ENCODE measurements at regions not wholly inside any gene's neighbourhood (a gene's known extent, or its start where the extent isn't known, plus 50 kb on each side); places are given as distances from the start of the nearest gene placed in this dataset.
"Not testable (repeated sequence)": the region's sequence is repeated elsewhere in the genome, so short reads cannot be mapped to it uniquely, and the experiment has no call there.

DNA sequence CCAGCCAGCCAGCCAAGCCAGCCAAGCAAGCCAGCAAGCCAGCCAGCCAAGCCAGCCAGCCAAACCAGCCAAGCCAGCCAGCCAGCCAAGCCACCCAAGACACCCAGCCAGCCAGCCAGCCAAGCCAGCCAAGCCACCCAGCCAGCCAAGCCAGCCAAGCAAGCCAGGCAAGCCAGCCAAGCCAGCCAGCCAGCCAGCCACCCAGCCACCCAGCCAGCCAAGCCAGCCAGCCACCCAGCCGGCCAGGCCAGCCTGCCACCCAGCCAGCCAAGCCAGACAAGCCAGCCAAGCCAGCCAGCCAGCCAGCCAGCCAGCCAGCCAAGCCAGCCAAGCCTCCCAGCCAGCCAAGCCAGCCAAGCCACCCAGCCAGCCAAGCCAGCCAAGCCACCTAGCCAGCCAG lies 333.6 kb upstream of the PLGLB2 start:
- TF ChIP-seq EZH2 (IDR thresholded peaks at IDR 0.05; ENCODE audit: borderline replicate concordance, low read length), result not testable (repeated sequence)
- TF ChIP-seq, protein P1, sequence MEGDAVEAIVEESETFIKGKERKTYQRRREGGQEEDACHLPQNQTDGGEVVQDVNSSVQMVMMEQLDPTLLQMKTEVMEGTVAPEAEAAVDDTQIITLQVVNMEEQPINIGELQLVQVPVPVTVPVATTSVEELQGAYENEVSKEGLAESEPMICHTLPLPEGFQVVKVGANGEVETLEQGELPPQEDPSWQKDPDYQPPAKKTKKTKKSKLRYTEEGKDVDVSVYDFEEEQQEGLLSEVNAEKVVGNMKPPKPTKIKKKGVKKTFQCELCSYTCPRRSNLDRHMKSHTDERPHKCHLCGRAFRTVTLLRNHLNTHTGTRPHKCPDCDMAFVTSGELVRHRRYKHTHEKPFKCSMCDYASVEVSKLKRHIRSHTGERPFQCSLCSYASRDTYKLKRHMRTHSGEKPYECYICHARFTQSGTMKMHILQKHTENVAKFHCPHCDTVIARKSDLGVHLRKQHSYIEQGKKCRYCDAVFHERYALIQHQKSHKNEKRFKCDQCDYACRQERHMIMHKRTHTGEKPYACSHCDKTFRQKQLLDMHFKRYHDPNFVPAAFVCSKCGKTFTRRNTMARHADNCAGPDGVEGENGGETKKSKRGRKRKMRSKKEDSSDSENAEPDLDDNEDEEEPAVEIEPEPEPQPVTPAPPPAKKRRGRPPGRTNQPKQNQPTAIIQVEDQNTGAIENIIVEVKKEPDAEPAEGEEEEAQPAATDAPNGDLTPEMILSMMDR (IDR thresholded peaks at IDR 0.05; ENCODE audit: low read length), result not testable (repeated sequence)
